ENCODE measurements at regions not wholly inside any gene's neighbourhood (a gene's known extent, or its start where the extent isn't known, plus 50 kb on each side); places are given as distances from the start of the nearest gene placed in this dataset.

GRCh38 chr21:38556390-38556789, 58.1 kb upstream of the ERG start:
- H3K9ac ChIP-seq (ENCODE audit: low read depth in 1 of 2, low read length in 2 of 2) = no peak overlapping the region
- H3K27me3 ChIP-seq (ENCODE audit: control insufficient read depth in 4 of 4, insufficient read depth in 4 of 4, low read length in 3 of 4) = no peaks in the 10 kb centered on the region
- no peaks in the 10 kb centered on the region for H3K4me1 ChIP-seq (ENCODE audit: control insufficient read depth in 4 of 4, insufficient read depth in 4 of 4, low read length in 3 of 4)
- TF ChIP-seq RAD21 (IDR thresholded peaks at IDR 0.05) = no peak
- no peak for TF ChIP-seq GABPA (IDR thresholded peaks at IDR 0.05 in 1 of 2, conservative IDR thresholded peaks at IDR 0.05 in 1 of 2)
- TF ChIP-seq SP1 (IDR thresholded peaks at IDR 0.05) = no peak
- no peak for TF ChIP-seq TAF1 (conservative IDR thresholded peaks at IDR 0.05)
- no peak for TF ChIP-seq MAX (IDR thresholded peaks at IDR 0.05)
- no peak for TF ChIP-seq HNF4A (conservative IDR thresholded peaks at IDR 0.05)
- no peak for TF ChIP-seq YY1 (IDR thresholded peaks at IDR 0.05)
- no peak for TF ChIP-seq FOXA2 (IDR thresholded peaks at IDR 0.05)
- TF ChIP-seq NR2F2 (IDR thresholded peaks at IDR 0.05) = no peak
- no peak for TF ChIP-seq FOXA1 (IDR thresholded peaks at IDR 0.05)
- no peak for TF ChIP-seq RXRA (IDR thresholded peaks at IDR 0.05)
- TF ChIP-seq EGR1 (IDR thresholded peaks at IDR 0.05; ENCODE audit: low read depth in 2 of 2) = no peak
- no peak for TF ChIP-seq JUND (IDR thresholded peaks at IDR 0.05)
- no peak for TF ChIP-seq HNF4G (IDR thresholded peaks at IDR 0.05)
- TF ChIP-seq ATF3 (IDR thresholded peaks at IDR 0.05) = no peak
- TF ChIP-seq CTCF (IDR thresholded peaks at IDR 0.05; ENCODE audit: low read depth, low read length, missing input control) = no peak
- no peak for TF ChIP-seq REST (IDR thresholded peaks at IDR 0.05)
- no peak for DNase-seq (ENCODE audit: low spot score)
- H3K27ac ChIP-seq (ENCODE audit: low read depth in 1 of 2, low read length in 2 of 2) = no peak overlapping the region
- H3K36me3 ChIP-seq (ENCODE audit: control insufficient read depth in 4 of 4, insufficient read depth in 3 of 4, low read depth in 1 of 4, low read length in 3 of 4) = no peaks in the 10 kb centered on the region
- no peak overlapping the region for H3K4me3 ChIP-seq (ENCODE audit: low read depth in 1 of 3, low read length in 3 of 3)
- no peaks in the 10 kb centered on the region for H3K9me3 ChIP-seq (ENCODE audit: control insufficient read depth in 4 of 4, low read length in 3 of 4)

GRCh38 chr21:38561205-38561604, 62.9 kb upstream of the ERG start:
- Histone ChIP-seq H3K4me3 (ENCODE audit: low read depth in 1 of 3, low read length in 3 of 3) (no peak overlapping the region), H3K9ac (ENCODE audit: low read depth in 1 of 2, low read length in 2 of 2) (no peak overlapping the region), H3K27me3 (ENCODE audit: control insufficient read depth in 4 of 4, insufficient read depth in 4 of 4, low read length in 3 of 4) (peaks cover 0 to 9% (median 0%) of the 10 kb centered on the region in 4 donors), H3K4me1 (ENCODE audit: control insufficient read depth in 4 of 4, insufficient read depth in 4 of 4, low read length in 3 of 4) (no peaks in the 10 kb centered on the region), H3K27ac (ENCODE audit: low read depth in 1 of 2, low read length in 2 of 2) (no peak overlapping the region), H3K9me3 (ENCODE audit: control insufficient read depth in 4 of 4, low read length in 3 of 4) (no peaks in the 10 kb centered on the region), H3K36me3 (ENCODE audit: control insufficient read depth in 4 of 4, insufficient read depth in 3 of 4, low read depth in 1 of 4, low read length in 3 of 4) (no peaks in the 10 kb centered on the region)
- TF ChIP-seq RAD21 (IDR thresholded peaks at IDR 0.05) = no peak
- TF ChIP-seq HNF4A (conservative IDR thresholded peaks at IDR 0.05) = no peak
- TF ChIP-seq NR2F2 (IDR thresholded peaks at IDR 0.05) = no peak
- no peak for DNase-seq (ENCODE audit: low spot score)

Measured in liver (tissue), 7 donors.